HCT116 (cell line): ENCODE measurements at regions not wholly inside any gene's neighbourhood (a gene's known extent, or its start where the extent isn't known, plus 50 kb on each side); places are given as distances from the start of the nearest gene placed in this dataset.

Experiments used
- ATAC-seq: fragments of 200-7000 bp; cut with Tn5 transposase; 2 replicates; pipeline ENCODE4 v1.9.1; 2020; ENCODE audit warnings: mild to moderate bottlenecking, moderate library complexity
- BruUV-seq: library from RNA; stranded (reverse); fragments of 400-500 nt; replicated peaks from 2 replicates; lab custom pipeline; 2021; lab: Mats Ljungman, UMichigan
- CTCF ChIA-PET: fragments of 300-600 bp; sonication (Branson Sonifier 250); formaldehyde crosslinking; loops from one replicate; lab custom pipeline; 2021; ENCODE audit warnings: antibody characterized with exemption; lab: Charles Lee
- POLR2A ChIA-PET: fragments of 300-600, 350-600 bp; sonication (Branson Sonifier 250); formaldehyde crosslinking; loops from one replicate; lab custom pipeline; 2021; ENCODE audit warnings: antibody characterized with exemption; lab: Charles Lee
- RAD21 ChIA-PET, 2 experiments: fragments of 300-600 bp; sonication (Branson Sonifier 250); formaldehyde crosslinking; loops; one replicate each; lab custom pipeline; 2023; ENCODE audit warnings: low total read pairs in 2 of 2; ENCODE audit not compliant: uncharacterized antibody in 2 of 2, unreplicated experiment in 2 of 2, low non-redundant PET in 1 of 2; lab: Charles Lee
- DNase-seq: peaks from one replicate; pipeline ENCODE4 v3.0.0-alpha.2; 2010; ENCODE audit warnings: low read depth, low spot score
- H2AFZ ChIP-seq: fragments of 200-600 bp; shearing (Covaris generic), sonication (generic); 2 replicates; pipeline ENCODE4 v1.6.1; 2017; ENCODE audit warnings: low read depth, mixed run types, mixed read lengths, antibody characterized with exemption, low read length; ENCODE audit not compliant: poor library complexity, severe bottlenecking
- H3K27ac ChIP-seq: 2 replicates; pipeline ENCODE4 v1.5.1; 2012; ENCODE audit warnings: low read depth, low read length
- H3K27me3 ChIP-seq: fragments of 200-600 bp; sonication (generic); 2 replicates; pipeline ENCODE4 v1.6.1; 2016; ENCODE audit warnings: mixed run types, low read length, mixed read lengths; ENCODE audit not compliant: insufficient read depth
- H3K36me3 ChIP-seq, 2 experiments: fragments of 200-500 bp in 1 of 2; fragments of 200-600 bp in 1 of 2; sonication (Bioruptor generic) in 1 of 2; sonication (generic) in 1 of 2; 2 replicates each; pipeline versions ENCODE4 v1.5.1 to v1.6.1; 2014 to 2016; ENCODE audit warnings: low read length in 2 of 2, inconsistent platforms in 1 of 2, mixed read lengths in 1 of 2, mixed run types in 1 of 2; ENCODE audit not compliant: insufficient read depth in 2 of 2, control insufficient read depth in 1 of 2
- H3K4me1 ChIP-seq, 2 experiments: fragments of 200-600 bp in 1 of 2; sonication (generic) in 1 of 2; 2 replicates each; pipeline versions ENCODE4 v1.5.1 to v1.6.1; 2012 to 2017; ENCODE audit warnings: low read length in 2 of 2, inconsistent platforms in 1 of 2, mild to moderate bottlenecking in 1 of 2, mixed read lengths in 1 of 2, mixed run types in 1 of 2, moderate library complexity in 1 of 2; ENCODE audit not compliant: insufficient read depth in 2 of 2, control insufficient read depth in 1 of 2
- H3K4me2 ChIP-seq: fragments of 200-600 bp; sonication (generic); 2 replicates; pipeline ENCODE4 v1.6.1; 2017; ENCODE audit warnings: mixed run types, low read length, mixed read lengths
- H3K4me3 ChIP-seq, 2 experiments: fragments of 200-600 bp in 1 of 2; sonication (generic) in 1 of 2; replicated peaks in 1 of 2; 2 replicates each; pipeline ENCODE4 v1.5.1; 2011 to 2016; ENCODE audit warnings: low read length in 2 of 2, control low read depth in 1 of 2, low read depth in 1 of 2, mild to moderate bottlenecking in 1 of 2, mixed read lengths in 1 of 2, mixed run types in 1 of 2
- H3K79me2 ChIP-seq: fragments of 200-600 bp; sonication (generic); 2 replicates; pipeline ENCODE4 v1.6.1; 2017; ENCODE audit warnings: mild to moderate bottlenecking, mixed run types, low read length, moderate library complexity, mixed read lengths; ENCODE audit not compliant: insufficient read depth
- H3K9ac ChIP-seq: fragments of 200-600 bp; sonication (generic); 2 replicates; pipeline ENCODE4 v1.6.1; 2016; ENCODE audit warnings: low read length, mixed read lengths
- H3K9me2 ChIP-seq: fragments of 200-600 bp; sonication (generic), shearing (Covaris generic); 2 replicates; pipeline ENCODE4 v1.6.1; 2017; ENCODE audit warnings: mixed run types, mild to moderate bottlenecking, moderate library complexity; ENCODE audit not compliant: insufficient read depth
- H3K9me3 ChIP-seq, 2 experiments: fragments of 200-500 bp in 1 of 2; fragments of 200-600 bp in 1 of 2; sonication (Bioruptor generic) in 1 of 2; sonication (generic) in 1 of 2; 2 replicates each; pipeline ENCODE4 v1.6.1; 2014 to 2017; ENCODE audit warnings: low read length in 2 of 2, mixed read lengths in 2 of 2, inconsistent platforms in 1 of 2, low read depth in 1 of 2, mild to moderate bottlenecking in 1 of 2, mixed run types in 1 of 2, moderate library complexity in 1 of 2; ENCODE audit not compliant: control insufficient read depth in 1 of 2, insufficient read depth in 1 of 2
- H4K20me1 ChIP-seq: fragments of 200-600 bp; sonication (generic), shearing (Covaris generic); 2 replicates; pipeline ENCODE4 v1.6.1; 2017; ENCODE audit warnings: mixed run types, mild to moderate bottlenecking, moderate library complexity; ENCODE audit not compliant: insufficient read depth
- EGR1 ChIP-seq: IDR thresholded peaks from 2 replicates; pipeline ENCODE4 v1.6.1; 2012; ENCODE audit warnings: low read depth
- ELF1 ChIP-seq: IDR thresholded peaks from 2 replicates; pipeline ENCODE4 v1.6.1; 2012; ENCODE audit warnings: low read depth, borderline replicate concordance
- EZH2 ChIP-seq: fragments of 200-600 bp; sonication (generic); IDR thresholded peaks from 2 replicates; pipeline ENCODE4 v1.6.1; 2017; ENCODE audit warnings: antibody characterized with exemption, mixed run types
- JUND ChIP-seq: IDR thresholded peaks from 2 replicates; pipeline ENCODE4 v1.6.1; 2012
- MAX ChIP-seq: IDR thresholded peaks from 2 replicates; pipeline ENCODE4 v1.6.1; 2012
- POLR2A ChIP-seq: IDR thresholded peaks from 2 replicates; pipeline ENCODE4 v1.7.0; 2011; ENCODE audit warnings: borderline replicate concordance; ENCODE audit not compliant: insufficient read depth, insufficient read length; ENCODE audit errors: extremely low read depth
- POLR2AphosphoS5 ChIP-seq: IDR thresholded peaks from 2 replicates; pipeline ENCODE4 v1.6.1; 2011; ENCODE audit warnings: mild to moderate bottlenecking, low read depth, low read length, moderate library complexity
- RAD21 ChIP-seq: IDR thresholded peaks from 2 replicates; pipeline ENCODE4 v1.6.1; 2012; ENCODE audit warnings: low read depth, mild to moderate bottlenecking
- REST ChIP-seq: IDR thresholded peaks from 2 replicates; pipeline ENCODE4 v1.6.1; 2012; ENCODE audit warnings: low read depth
- SIN3A ChIP-seq: IDR thresholded peaks from 2 replicates; pipeline ENCODE4 v1.6.1; 2012; ENCODE audit warnings: low read depth
- SRF ChIP-seq: IDR thresholded peaks from 2 replicates; pipeline ENCODE4 v1.6.1; 2012; ENCODE audit warnings: low read depth
- TCF7L2 ChIP-seq: IDR thresholded peaks from 2 replicates; pipeline ENCODE4 v1.7.0; 2011; ENCODE audit warnings: borderline replicate concordance, inconsistent platforms; ENCODE audit not compliant: insufficient read depth, insufficient read length; ENCODE audit errors: extremely low read depth
- YY1 ChIP-seq: IDR thresholded peaks from 2 replicates; pipeline ENCODE4 v1.6.1; 2011; ENCODE audit warnings: low read length, low read depth, moderate library complexity, mild to moderate bottlenecking; ENCODE audit not compliant: insufficient replicate concordance; ENCODE audit errors: extremely low read depth
- ZBTB33 ChIP-seq: IDR thresholded peaks from 2 replicates; pipeline ENCODE4 v1.6.1; 2011; ENCODE audit warnings: mild to moderate bottlenecking, low read length, moderate library complexity; ENCODE audit not compliant: insufficient replicate concordance; ENCODE audit errors: extremely low read depth
- ZFX ChIP-seq: fragments of 450-650 bp; IDR thresholded peaks from 2 replicates; pipeline ENCODE4 v1.6.1; 2017
- intact Hi-C: fragments of 100-400 bp; cut with micrococcal nuclease; formaldehyde crosslinking; loops from 2 replicates; pipeline ENCODE4 v1.10.0; 2022

GRCh38 chr2:238967031-238967977 lies 119.4 kb downstream of the TWIST2 start:
- no peaks in the 10 kb centered on the region for H3K36me3 ChIP-seq
- no peak for ATAC-seq
- no peak overlapping the region for H2AFZ ChIP-seq
- no peak overlapping the region for H3K4me3 ChIP-seq
- TF ChIP-seq JUND (no peak), ZBTB33 (no peak), EGR1 (no peak), EZH2 (no peak), REST (no peak), ZFX (no peak), POLR2A (no peak), SIN3A (no peak), TCF7L2 (no peak), RAD21 (no peak), SRF (no peak), POLR2AphosphoS5 (no peak), YY1 (no peak), MAX (no peak), ELF1 (no peak)
- no peaks in the 10 kb centered on the region for H4K20me1 ChIP-seq
- no peak for DNase-seq
- no peaks in the 10 kb centered on the region for H3K27me3 ChIP-seq
- ChIA-PET POLR2A (no interaction called here), CTCF (no interaction called here), RAD21 (no interaction called here)
- H3K9me3 ChIP-seq, result no peaks in the 10 kb centered on the region
- no peak overlapping the region for H3K4me2 ChIP-seq
- intact Hi-C loops, result loop anchor here (10.0 kb wide), 1 partner anchor 613 kb away; no protein-coding TSS in a partner anchor
- H3K9ac ChIP-seq, result no peak overlapping the region
- no TSS peak for BruUV-seq
- H3K27ac ChIP-seq, result no peak overlapping the region
- no peaks in the 10 kb centered on the region for H3K9me2 ChIP-seq
- H3K79me2 ChIP-seq, result no peaks in the 10 kb centered on the region
- H3K4me1 ChIP-seq, result peaks cover 0 to 6% of the 10 kb centered on the region in 2 experiments; a peak in 1 of 4 replicates
